BE2C (cell line): ENCODE measurements at regions not wholly inside any gene's neighbourhood (a gene's known extent, or its start where the extent isn't known, plus 50 kb on each side); places are given as distances from the start of the nearest gene placed in this dataset.

Experiments
- DNase-seq: peaks from one replicate; pipeline ENCODE4 v3.0.0-alpha.2; 2020
- H3K27me3 ChIP-seq: fragments of 250-450 bp; sonication (Bioruptor Pico); 2 replicates; pipeline ENCODE4 v1.5.1; 2020; ENCODE audit warnings: mild to moderate bottlenecking
- H3K36me3 ChIP-seq: fragments of 250-450 bp; sonication (Bioruptor Pico); 2 replicates; pipeline ENCODE4 v1.5.1; 2020; ENCODE audit warnings: mild to moderate bottlenecking
- H3K4me1 ChIP-seq: fragments of 250-450 bp; sonication (Bioruptor Pico); 2 replicates; pipeline ENCODE4 v1.5.1; 2020
- H3K4me3 ChIP-seq: 2 replicates; pipeline ENCODE4 v1.5.1; 2011; ENCODE audit warnings: low read depth, low read length
- H3K9me3 ChIP-seq: fragments of 250-450 bp; sonication (Bioruptor Pico); 2 replicates; pipeline ENCODE4 v1.5.1; 2020
- TF ChIP-seq, protein P1 (sequence below): IDR thresholded peaks from 2 replicates; pipeline ENCODE4 v1.5.1; 2012; ENCODE audit warnings: mild to moderate bottlenecking, low read depth, low read length

DNA sequence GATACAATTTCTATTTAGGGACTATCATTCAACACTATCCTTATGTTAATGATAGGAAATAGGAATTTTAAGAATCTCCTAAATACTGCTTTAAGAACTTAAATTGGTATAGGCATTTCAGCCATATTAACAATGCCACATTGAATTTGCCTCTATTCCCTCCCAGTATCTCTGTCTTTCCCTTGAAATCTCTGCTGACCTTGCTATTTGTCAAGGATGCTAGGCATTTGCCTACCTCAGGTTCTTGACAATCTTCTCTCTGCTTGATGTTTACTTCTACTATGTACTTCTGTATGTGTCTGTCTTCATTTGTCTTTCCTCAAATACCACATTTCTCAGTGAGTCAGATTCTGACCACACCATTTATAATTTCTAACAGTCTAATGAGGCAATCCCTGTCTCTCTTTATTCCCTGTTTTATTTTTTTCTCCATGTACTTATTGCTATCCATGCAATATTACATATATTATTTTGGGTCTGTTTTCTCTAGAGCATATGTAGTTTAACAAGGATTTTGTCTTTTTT lies 1461.4 kb upstream of the CDH9 start:
- no peaks in the 10 kb centered on the region for H3K36me3 ChIP-seq
- DNase-seq = no peak
- H3K4me3 ChIP-seq = no peak overlapping the region
- no peaks in the 10 kb centered on the region for H3K27me3 ChIP-seq
- H3K9me3 ChIP-seq = no peaks in the 10 kb centered on the region
- no peaks in the 10 kb centered on the region for H3K4me1 ChIP-seq
- TF ChIP-seq, protein P1, sequence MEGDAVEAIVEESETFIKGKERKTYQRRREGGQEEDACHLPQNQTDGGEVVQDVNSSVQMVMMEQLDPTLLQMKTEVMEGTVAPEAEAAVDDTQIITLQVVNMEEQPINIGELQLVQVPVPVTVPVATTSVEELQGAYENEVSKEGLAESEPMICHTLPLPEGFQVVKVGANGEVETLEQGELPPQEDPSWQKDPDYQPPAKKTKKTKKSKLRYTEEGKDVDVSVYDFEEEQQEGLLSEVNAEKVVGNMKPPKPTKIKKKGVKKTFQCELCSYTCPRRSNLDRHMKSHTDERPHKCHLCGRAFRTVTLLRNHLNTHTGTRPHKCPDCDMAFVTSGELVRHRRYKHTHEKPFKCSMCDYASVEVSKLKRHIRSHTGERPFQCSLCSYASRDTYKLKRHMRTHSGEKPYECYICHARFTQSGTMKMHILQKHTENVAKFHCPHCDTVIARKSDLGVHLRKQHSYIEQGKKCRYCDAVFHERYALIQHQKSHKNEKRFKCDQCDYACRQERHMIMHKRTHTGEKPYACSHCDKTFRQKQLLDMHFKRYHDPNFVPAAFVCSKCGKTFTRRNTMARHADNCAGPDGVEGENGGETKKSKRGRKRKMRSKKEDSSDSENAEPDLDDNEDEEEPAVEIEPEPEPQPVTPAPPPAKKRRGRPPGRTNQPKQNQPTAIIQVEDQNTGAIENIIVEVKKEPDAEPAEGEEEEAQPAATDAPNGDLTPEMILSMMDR = no peak

DNA sequence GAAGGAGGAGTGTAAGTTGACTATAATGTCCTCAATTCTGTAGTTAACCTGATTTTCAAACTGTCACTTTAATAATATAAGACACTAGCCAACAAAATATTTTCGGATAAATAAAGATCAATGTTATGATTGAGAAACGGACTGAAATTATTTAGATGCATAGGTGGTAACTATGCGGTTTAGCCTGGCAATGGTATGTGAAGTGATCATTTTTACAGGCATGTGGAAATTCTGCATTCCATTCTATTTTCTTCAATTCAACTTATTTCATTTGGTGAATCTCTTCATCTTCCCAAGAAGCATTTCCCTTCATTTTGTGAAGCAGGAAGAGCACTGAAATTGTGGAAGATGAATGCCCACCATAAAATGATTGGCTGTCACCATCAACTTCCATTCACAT lies 1457.5 kb upstream of the CDH9 start:
- Histone ChIP-seq H3K9me3 (no peaks in the 10 kb centered on the region), H3K27me3 (no peaks in the 10 kb centered on the region), H3K36me3 (no peaks in the 10 kb centered on the region), H3K4me3 (no peak overlapping the region), H3K4me1 (no peaks in the 10 kb centered on the region)
- DNase-seq = no peak
- TF ChIP-seq, protein P1 = no peak

- no peak for DNase-seq
- Histone ChIP-seq H3K36me3 (no peaks in the 10 kb centered on the region), H3K4me3 (no peak overlapping the region), H3K9me3 (no peaks in the 10 kb centered on the region), H3K27me3 (no peaks in the 10 kb centered on the region), H3K4me1 (no peaks in the 10 kb centered on the region)
- TF ChIP-seq, protein P1 = no peak
These were observed 1455.1 kb upstream of the CDH9 start for GRCh38 chr5:28493456-28493855.

GRCh38 chr5:28488752-28489151 lies 1450.4 kb upstream of the CDH9 start:
- H3K27me3 ChIP-seq = no peaks in the 10 kb centered on the region
- no peak for DNase-seq
- H3K4me3 ChIP-seq = no peak overlapping the region
- no peaks in the 10 kb centered on the region for H3K36me3 ChIP-seq
- H3K9me3 ChIP-seq = no peaks in the 10 kb centered on the region
- H3K4me1 ChIP-seq = no peaks in the 10 kb centered on the region
- TF ChIP-seq, protein P1 = no peak

DNA sequence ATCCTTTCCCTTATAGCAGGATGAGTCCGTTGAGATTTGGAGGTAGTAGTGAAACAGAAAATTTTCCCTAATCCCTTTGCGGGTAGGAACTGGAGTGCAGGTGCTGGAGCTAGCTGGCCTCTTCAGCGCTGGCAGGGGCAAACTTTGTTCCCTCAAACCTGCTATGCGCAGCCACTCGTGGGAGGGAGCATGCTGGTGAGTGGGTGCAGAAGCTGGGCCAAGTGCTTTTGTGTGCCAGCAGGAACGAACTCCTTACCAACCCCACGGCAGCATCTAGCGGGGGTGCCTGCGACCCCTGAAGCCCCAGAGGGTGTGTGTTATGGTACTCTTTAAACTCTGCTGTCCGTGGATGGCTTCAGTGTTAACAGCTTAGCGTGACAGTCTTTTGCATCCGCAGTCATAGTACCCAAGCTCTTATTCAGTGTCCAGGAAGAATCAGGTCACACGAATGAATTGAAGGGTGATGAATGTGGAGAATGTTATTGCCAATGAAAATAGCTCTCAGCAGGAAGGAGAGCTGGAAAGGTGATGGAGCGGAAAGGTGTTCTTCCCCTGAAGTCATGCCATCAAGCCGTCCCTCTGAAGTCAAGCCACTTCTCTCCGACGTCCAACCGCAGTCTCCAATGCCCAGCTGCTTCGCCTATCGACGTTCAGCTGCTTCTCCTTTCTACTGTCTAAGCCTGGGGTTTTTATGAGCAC lies 1445.1 kb upstream of the CDH9 start:
- no peak overlapping the region for H3K4me3 ChIP-seq
- TF ChIP-seq, protein P1 = no peak
- no peaks in the 10 kb centered on the region for H3K9me3 ChIP-seq
- H3K4me1 ChIP-seq = no peaks in the 10 kb centered on the region
- H3K27me3 ChIP-seq = no peaks in the 10 kb centered on the region
- H3K36me3 ChIP-seq = no peaks in the 10 kb centered on the region
- no peak for DNase-seq

DNA sequence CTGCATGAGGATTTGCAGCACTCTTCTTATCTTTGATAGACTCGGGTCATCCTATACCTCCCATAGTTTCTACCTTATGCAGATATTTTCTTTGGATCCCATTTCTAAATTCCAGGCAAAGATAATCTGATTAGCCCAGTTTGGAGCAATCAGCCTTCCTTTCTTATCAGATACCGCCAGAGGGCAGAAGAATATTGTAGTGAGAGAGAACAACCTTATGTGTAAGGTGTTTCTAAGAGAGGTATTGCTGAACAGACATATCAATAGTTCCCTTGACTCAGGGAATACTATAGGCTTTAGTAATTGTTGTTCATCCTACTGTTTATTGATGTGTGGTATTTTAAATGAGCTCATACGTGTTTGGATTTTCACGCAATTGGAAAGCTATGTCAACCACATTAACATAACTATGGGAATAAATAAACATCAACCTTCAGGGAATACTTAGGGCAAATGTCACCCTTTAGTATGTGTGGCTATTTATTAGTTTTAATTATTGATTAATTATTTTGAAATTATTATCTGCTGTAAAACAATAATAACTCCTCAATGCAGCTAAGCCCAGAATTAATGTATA lies 1435.2 kb upstream of the CDH9 start:
- Histone ChIP-seq H3K27me3 (no peaks in the 10 kb centered on the region), H3K36me3 (no peaks in the 10 kb centered on the region), H3K9me3 (no peaks in the 10 kb centered on the region), H3K4me3 (no peak overlapping the region), H3K4me1 (peaks cover 4% of the 10 kb centered on the region)
- no peak for DNase-seq
- TF ChIP-seq, protein P1 = peak; percentile 49
